Hepatocyte (in vitro differentiated cells): ENCODE measurements at regions not wholly inside any gene's neighbourhood (a gene's known extent, or its start where the extent isn't known, plus 50 kb on each side); places are given as distances from the start of the nearest gene placed in this dataset.

Experiments used
- CTCF ChIP-seq: fragments of 200-600 bp; sonication (generic); IDR thresholded peaks from 2 replicates; pipeline ENCODE4 v1.5.1; 2016; ENCODE audit warnings: antibody characterized with exemption, mild to moderate bottlenecking; ENCODE audit not compliant: poor library complexity
- EZH2 ChIP-seq: fragments of 200-600 bp; sonication (generic); IDR thresholded peaks from 2 replicates; pipeline ENCODE4 v1.6.1; 2016; ENCODE audit warnings: antibody characterized with exemption, mild to moderate bottlenecking, borderline replicate concordance

GRCh38 chr6:134413241-134413643 is 95.3 kb upstream of the SGK1 start:
- TF ChIP-seq CTCF (no peak), EZH2 (no peak)
